Effector memory CD8-positive, alpha-beta T cell (primary cell): ENCODE measurements at regions not wholly inside any gene's neighbourhood (a gene's known extent, or its start where the extent isn't known, plus 50 kb on each side); places are given as distances from the start of the nearest gene placed in this dataset.

Source experiments
- ATAC-seq: fragments of 150-1000 bp; cut with Tn5 transposase; replicated peaks from 2 replicates; pipeline ENCODE4 v1.10.0; 2021; ENCODE audit warnings: mild to moderate bottlenecking, moderate library complexity
- DNase-seq, 3 experiments: peaks; one replicate each; pipeline ENCODE4 v3.0.0; 2021
- H3K27ac Mint-ChIP-seq, 2 donors: one replicate each; pipeline ENCODE4 v1.8.0; 2022; ENCODE audit warnings: mild to moderate bottlenecking in 2 of 2, mixed read lengths in 2 of 2, moderate library complexity in 2 of 2
- H3K27me3 Mint-ChIP-seq, 2 donors: one replicate each; pipeline ENCODE4 v1.8.0; 2022; ENCODE audit warnings: mixed read lengths in 2 of 2
- H3K36me3 Mint-ChIP-seq: one replicate; pipeline ENCODE4 v1.8.0; 2022; ENCODE audit warnings: mild to moderate bottlenecking, moderate library complexity, mixed read lengths; ENCODE audit not compliant: insufficient read depth
- H3K4me1 Mint-ChIP-seq, 2 donors: one replicate each; pipeline ENCODE4 v1.8.0; 2022; ENCODE audit warnings: low read depth in 2 of 2, mixed read lengths in 2 of 2
- H3K4me3 Mint-ChIP-seq, 2 donors: one replicate each; pipeline ENCODE4 v1.8.0; 2022; ENCODE audit warnings: mild to moderate bottlenecking in 2 of 2, mixed read lengths in 2 of 2, moderate library complexity in 2 of 2
- H3K9me3 Mint-ChIP-seq, 2 donors: one replicate each; pipeline ENCODE4 v1.8.0; 2022; ENCODE audit warnings: mixed read lengths in 2 of 2

GRCh38 chr9:32698706-32699277 is 63.3 kb upstream of the TAF1L start:
- peaks cover 7 to 42% of the 10 kb centered on the region in 2 donors for H3K27me3 Mint-ChIP-seq
- H3K36me3 Mint-ChIP-seq: no peaks in the 10 kb centered on the region
- H3K4me3 Mint-ChIP-seq: no peak overlapping the region
- no peaks in the 10 kb centered on the region for H3K9me3 Mint-ChIP-seq
- H3K4me1 Mint-ChIP-seq: no peaks in the 10 kb centered on the region
- no peak for DNase-seq
- no peak for ATAC-seq
- H3K27ac Mint-ChIP-seq: no peak overlapping the region

- H3K9me3 Mint-ChIP-seq: no peaks in the 10 kb centered on the region
- no peak overlapping the region for H3K4me3 Mint-ChIP-seq
- no peak overlapping the region for H3K27ac Mint-ChIP-seq
- no peaks in the 10 kb centered on the region for H3K36me3 Mint-ChIP-seq
- H3K4me1 Mint-ChIP-seq: no peaks in the 10 kb centered on the region
- ATAC-seq (no peak), DNase-seq (no peak)
- H3K27me3 Mint-ChIP-seq: peaks cover 20 to 50% of the 10 kb centered on the region in 2 donors
These were observed 66.0 kb upstream of the TAF1L start for GRCh38 chr9:32701321-32702022.

DNA sequence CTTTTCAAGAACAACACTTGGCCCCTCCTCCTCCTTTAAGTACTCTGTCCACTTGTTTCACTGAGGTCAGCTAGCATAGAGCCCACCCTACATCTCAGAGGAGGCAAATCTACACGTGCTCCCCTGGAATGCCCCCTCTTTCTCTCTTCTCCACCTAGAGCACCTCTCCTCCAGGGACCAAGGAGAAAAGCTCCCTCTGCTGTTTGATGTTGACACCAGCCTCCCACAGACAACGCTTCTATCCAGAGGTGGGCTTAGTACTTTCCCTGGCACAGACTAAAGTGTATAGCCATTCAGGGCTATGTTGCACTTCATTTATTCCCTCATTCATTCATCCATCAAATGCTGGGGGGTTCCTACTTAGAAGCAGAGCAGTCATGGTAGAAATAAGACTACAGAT is 68.2 kb upstream of the TAF1L start:
- ATAC-seq (no peak), DNase-seq (no peak)
- Mint-ChIP-seq H3K9me3 (no peaks in the 10 kb centered on the region), H3K27ac (no peak overlapping the region), H3K4me1 (no peaks in the 10 kb centered on the region), H3K36me3 (no peaks in the 10 kb centered on the region), H3K27me3 (peaks cover 20 to 61% of the 10 kb centered on the region in 2 donors), H3K4me3 (no peak overlapping the region)

DNA sequence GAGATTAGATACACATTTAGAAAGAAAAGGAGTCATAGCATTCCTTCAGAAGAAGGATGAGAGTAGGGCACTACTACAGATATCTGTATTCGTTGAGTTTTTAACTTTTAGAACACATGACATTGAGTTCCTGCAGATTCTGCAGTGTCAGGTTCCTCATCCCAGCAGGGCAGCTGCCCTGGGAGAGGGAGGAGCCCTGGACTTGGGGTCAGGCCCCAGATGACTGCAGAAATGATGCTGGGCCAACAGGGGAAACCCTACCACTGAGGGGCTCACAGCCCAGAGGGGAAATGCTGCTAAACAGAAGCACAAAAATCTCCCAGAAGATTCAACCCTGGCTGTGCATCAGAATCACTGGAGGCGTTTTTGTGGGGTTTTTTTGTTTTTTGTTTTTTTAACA is 68.9 kb upstream of the TAF1L start:
- Mint-ChIP-seq H3K4me3 (no peak overlapping the region), H3K27me3 (peaks cover 20 to 53% of the 10 kb centered on the region in 2 donors), H3K36me3 (no peaks in the 10 kb centered on the region), H3K4me1 (no peaks in the 10 kb centered on the region), H3K9me3 (no peaks in the 10 kb centered on the region), H3K27ac (no peak overlapping the region)
- DNase-seq (no peak), ATAC-seq (no peak)

- Mint-ChIP-seq H3K9me3 (no peaks in the 10 kb centered on the region), H3K36me3 (no peaks in the 10 kb centered on the region), H3K4me1 (no peaks in the 10 kb centered on the region), H3K4me3 (no peak overlapping the region), H3K27ac (no peak overlapping the region), H3K27me3 (peaks cover 20 to 46% of the 10 kb centered on the region in 2 donors)
- DNase-seq: no peak
- ATAC-seq: no peak
These were observed 69.6 kb upstream of the TAF1L start for GRCh38 chr9:32705059-32705458.

DNA sequence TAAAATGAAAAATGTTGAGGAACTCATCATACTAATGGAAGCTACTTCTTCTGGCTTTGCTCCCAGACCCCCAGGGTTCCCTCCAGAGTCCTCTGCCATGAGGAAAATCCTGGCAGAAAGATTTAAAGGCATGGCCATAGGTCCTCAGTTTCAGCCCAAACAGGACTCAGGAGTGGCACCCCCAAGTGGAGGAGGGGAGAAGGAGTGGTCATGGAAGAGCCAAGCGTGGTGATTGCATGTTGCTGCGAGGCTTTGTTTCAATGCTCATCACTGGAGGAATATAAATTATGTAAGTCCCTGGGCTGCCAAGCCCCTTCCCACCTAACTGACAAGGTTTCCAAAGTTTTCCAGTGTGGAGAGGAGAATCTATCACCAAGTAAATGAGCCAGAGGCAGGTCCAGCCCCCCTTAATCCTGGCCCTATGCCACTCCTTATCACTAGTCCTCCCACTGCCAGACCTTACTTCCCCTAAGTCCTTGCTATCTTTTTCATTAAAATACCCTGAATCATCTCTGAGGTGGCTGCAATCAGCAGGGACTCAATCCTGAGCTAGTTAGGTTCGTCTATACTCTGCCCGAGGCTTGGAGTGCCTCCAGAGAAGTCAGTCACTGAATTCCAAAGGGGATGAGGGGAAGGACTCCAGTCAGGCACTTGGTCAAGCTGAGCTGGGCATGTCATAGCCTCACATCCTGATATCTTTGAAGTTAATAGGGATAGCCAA is 70.7 kb upstream of the TAF1L start:
- ATAC-seq: no peak

DNA sequence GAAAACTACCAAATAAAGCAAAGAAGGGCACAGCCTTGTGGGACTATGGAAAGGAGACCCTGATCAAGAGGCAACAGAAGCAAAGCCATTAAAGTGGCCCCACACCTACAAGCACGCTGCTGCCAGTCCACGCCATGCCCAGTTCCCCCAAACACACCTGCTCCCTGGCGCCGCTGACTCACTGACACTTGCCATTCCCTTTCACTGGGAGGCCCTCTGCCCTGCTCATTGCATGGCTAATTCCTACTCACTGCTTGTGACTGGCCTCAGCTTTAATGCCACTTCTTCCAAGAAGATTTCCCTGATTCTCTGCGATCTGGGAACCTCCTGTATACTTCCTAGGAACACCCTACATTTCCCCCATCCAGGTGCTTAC is 71.2 kb upstream of the TAF1L start:
- Mint-ChIP-seq H3K9me3 (no peaks in the 10 kb centered on the region), H3K27ac (no peak overlapping the region), H3K27me3 (peaks cover 20 to 46% of the 10 kb centered on the region in 2 donors), H3K4me1 (no peaks in the 10 kb centered on the region), H3K4me3 (no peak overlapping the region), H3K36me3 (no peaks in the 10 kb centered on the region)
- no peak for DNase-seq
- ATAC-seq: no peak

More for the DNA sequence above, 70.7 kb upstream of the TAF1L start:
- Mint-ChIP-seq H3K9me3 (no peaks in the 10 kb centered on the region), H3K4me1 (no peaks in the 10 kb centered on the region), H3K36me3 (no peaks in the 10 kb centered on the region), H3K27ac (no peak overlapping the region), H3K4me3 (no peak overlapping the region), H3K27me3 (peaks cover 20 to 46% of the 10 kb centered on the region in 2 donors)
- no peak for DNase-seq

GRCh38 chr9:32707326-32707725 is 71.9 kb upstream of the TAF1L start:
- H3K9me3 Mint-ChIP-seq: no peaks in the 10 kb centered on the region
- H3K4me3 Mint-ChIP-seq: no peak overlapping the region
- no peaks in the 10 kb centered on the region for H3K36me3 Mint-ChIP-seq
- H3K4me1 Mint-ChIP-seq: no peaks in the 10 kb centered on the region
- H3K27ac Mint-ChIP-seq: no peak overlapping the region
- no peak for ATAC-seq
- no peak for DNase-seq
- peaks cover 20 to 44% of the 10 kb centered on the region in 2 donors for H3K27me3 Mint-ChIP-seq

- DNase-seq (no peak), ATAC-seq (no peak)
- peaks cover 20 to 31% of the 10 kb centered on the region in 2 donors for H3K27me3 Mint-ChIP-seq
- H3K4me1 Mint-ChIP-seq: no peaks in the 10 kb centered on the region
- no peaks in the 10 kb centered on the region for H3K9me3 Mint-ChIP-seq
- H3K4me3 Mint-ChIP-seq: no peak overlapping the region
- H3K27ac Mint-ChIP-seq: no peak overlapping the region
- H3K36me3 Mint-ChIP-seq: no peaks in the 10 kb centered on the region
These were observed 73.1 kb upstream of the TAF1L start for GRCh38 chr9:32708480-32709150.

- H3K9me3 Mint-ChIP-seq: no peaks in the 10 kb centered on the region
- no peak overlapping the region for H3K27ac Mint-ChIP-seq
- H3K36me3 Mint-ChIP-seq: no peaks in the 10 kb centered on the region
- no peak overlapping the region for H3K4me3 Mint-ChIP-seq
- ATAC-seq: no peak
- peaks cover 16 to 25% of the 10 kb centered on the region in 2 donors for H3K27me3 Mint-ChIP-seq
- H3K4me1 Mint-ChIP-seq: no peaks in the 10 kb centered on the region
- no peak for DNase-seq
These were observed 73.5 kb upstream of the TMEM215 start for GRCh38 chr9:32709871-32710270.

DNA sequence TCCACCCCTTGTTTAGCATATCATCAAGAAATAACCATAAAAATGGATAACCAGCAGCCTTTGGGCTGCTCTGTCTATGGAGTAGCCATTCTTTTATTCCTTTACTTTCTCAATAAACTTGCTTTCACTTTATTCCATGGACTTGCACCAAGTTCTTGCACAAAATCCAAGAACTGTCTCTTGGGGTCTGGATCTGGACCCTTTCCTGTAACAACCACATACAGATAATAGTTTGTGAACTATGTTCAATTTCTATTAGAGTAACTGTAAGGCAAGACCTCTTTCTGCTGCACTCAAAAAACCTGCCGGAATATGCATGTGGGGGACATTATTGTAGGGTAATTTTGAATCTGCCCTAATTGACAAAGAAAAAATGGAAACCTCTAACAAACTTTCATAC is 66.9 kb upstream of the TMEM215 start:
- H3K27me3 Mint-ChIP-seq: peaks cover 0 to 17% of the 10 kb centered on the region in 2 donors
- H3K4me1 Mint-ChIP-seq: no peaks in the 10 kb centered on the region
- no peaks in the 10 kb centered on the region for H3K36me3 Mint-ChIP-seq
- H3K9me3 Mint-ChIP-seq: no peaks in the 10 kb centered on the region
- ATAC-seq (no peak), DNase-seq (no peak)
- no peak overlapping the region for H3K27ac Mint-ChIP-seq
- no peak overlapping the region for H3K4me3 Mint-ChIP-seq

- H3K4me1 Mint-ChIP-seq: no peaks in the 10 kb centered on the region
- peaks cover 0 to 17% of the 10 kb centered on the region in 2 donors for H3K27me3 Mint-ChIP-seq
- no peaks in the 10 kb centered on the region for H3K36me3 Mint-ChIP-seq
- no peaks in the 10 kb centered on the region for H3K9me3 Mint-ChIP-seq
- ATAC-seq: no peak
- no peak overlapping the region for H3K4me3 Mint-ChIP-seq
- H3K27ac Mint-ChIP-seq: no peak overlapping the region
- DNase-seq: no peak
These were observed 66.3 kb upstream of the TMEM215 start for GRCh38 chr9:32716955-32717543.

GRCh38 chr9:32722704-32723103 is 60.6 kb upstream of the TMEM215 start:
- no peak for DNase-seq
- H3K27ac Mint-ChIP-seq: no peak overlapping the region
- no peaks in the 10 kb centered on the region for H3K4me1 Mint-ChIP-seq
- no peak for ATAC-seq
- H3K9me3 Mint-ChIP-seq: no peaks in the 10 kb centered on the region
- H3K4me3 Mint-ChIP-seq: no peak overlapping the region
- H3K36me3 Mint-ChIP-seq: no peaks in the 10 kb centered on the region
- H3K27me3 Mint-ChIP-seq: peaks cover 9 to 49% of the 10 kb centered on the region in 2 donors
